ENCODE measurements at regions not wholly inside any gene's neighbourhood (a gene's known extent, or its start where the extent isn't known, plus 50 kb on each side); places are given as distances from the start of the nearest gene placed in this dataset.

GRCh38 chr3:18044971-18045880 lies 302.8 kb upstream of the TBC1D5 start:
- no peaks in the 10 kb centered on the region for H3K27me3 ChIP-seq
- H3K27ac ChIP-seq: no peak overlapping the region
- no peak overlapping the region for H3K4me3 ChIP-seq (replicated peaks in 1 of 3)
- H3K4me1 ChIP-seq: peaks cover 0 to 9% of the 10 kb centered on the region in 2 donors
- no peaks in the 10 kb centered on the region for H3K9me3 ChIP-seq
- intact Hi-C loops (cut with DNase I): no loop called here
- no peaks in the 10 kb centered on the region for H3K36me3 ChIP-seq
- 63 to 76% methylated on average over 2 of the region's 2 CpGs for WGBS, 2 donors
- DNase-seq: no peak
- TF ChIP-seq CTCF (IDR thresholded peaks at IDR 0.05): no peak
- no peak for TF ChIP-seq POLR2A (IDR thresholded peaks at IDR 0.05)

DNA sequence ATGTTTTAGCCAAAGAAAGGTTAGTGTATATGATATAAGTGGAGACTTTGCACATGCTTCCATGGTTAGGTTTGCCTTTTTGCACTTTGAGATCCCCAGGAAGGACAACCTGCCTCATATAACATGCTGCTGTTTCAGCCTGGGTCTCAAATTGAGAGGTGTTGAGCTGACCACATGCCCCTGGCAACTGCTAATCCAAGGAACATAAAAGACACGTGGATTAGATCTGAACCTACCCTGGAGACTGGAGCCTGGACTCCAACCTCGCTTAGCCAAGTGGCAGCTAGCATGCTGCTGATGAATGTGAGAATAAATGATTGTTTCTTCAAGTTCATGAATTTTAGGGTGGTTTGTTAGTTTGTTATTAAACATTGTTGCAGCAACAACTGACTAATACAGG lies 301.8 kb upstream of the TBC1D5 start:
- WGBS, 2 donors: 59 to 62% methylated on average over 2 of the region's 2 CpGs
- Histone ChIP-seq H3K9me3 (no peaks in the 10 kb centered on the region), H3K4me3 (replicated peaks in 1 of 3) (no peak overlapping the region), H3K27me3 (no peaks in the 10 kb centered on the region), H3K36me3 (no peaks in the 10 kb centered on the region), H3K27ac (no peak overlapping the region), H3K4me1 (peaks cover 0 to 7% of the 10 kb centered on the region in 2 donors)
- TF ChIP-seq POLR2A (IDR thresholded peaks at IDR 0.05) (no peak), CTCF (IDR thresholded peaks at IDR 0.05) (no peak)
- intact Hi-C loops (cut with DNase I): no loop called here
- DNase-seq: no peak

GRCh38 chr3:18036450-18036815 lies 294.0 kb upstream of the TBC1D5 start:
- H3K4me3 ChIP-seq (replicated peaks in 1 of 3): no peak overlapping the region
- no peaks in the 10 kb centered on the region for H3K4me1 ChIP-seq
- intact Hi-C loops (cut with DNase I): no loop called here
- 50 to 71% methylated on average over 1 of the region's 1 CpG for WGBS, 2 donors
- DNase-seq: no peak
- H3K27ac ChIP-seq: no peak overlapping the region
- TF ChIP-seq POLR2A (IDR thresholded peaks at IDR 0.05) (no peak), CTCF (IDR thresholded peaks at IDR 0.05) (no peak)
- no peaks in the 10 kb centered on the region for H3K36me3 ChIP-seq
- H3K27me3 ChIP-seq: no peaks in the 10 kb centered on the region
- no peaks in the 10 kb centered on the region for H3K9me3 ChIP-seq

DNA sequence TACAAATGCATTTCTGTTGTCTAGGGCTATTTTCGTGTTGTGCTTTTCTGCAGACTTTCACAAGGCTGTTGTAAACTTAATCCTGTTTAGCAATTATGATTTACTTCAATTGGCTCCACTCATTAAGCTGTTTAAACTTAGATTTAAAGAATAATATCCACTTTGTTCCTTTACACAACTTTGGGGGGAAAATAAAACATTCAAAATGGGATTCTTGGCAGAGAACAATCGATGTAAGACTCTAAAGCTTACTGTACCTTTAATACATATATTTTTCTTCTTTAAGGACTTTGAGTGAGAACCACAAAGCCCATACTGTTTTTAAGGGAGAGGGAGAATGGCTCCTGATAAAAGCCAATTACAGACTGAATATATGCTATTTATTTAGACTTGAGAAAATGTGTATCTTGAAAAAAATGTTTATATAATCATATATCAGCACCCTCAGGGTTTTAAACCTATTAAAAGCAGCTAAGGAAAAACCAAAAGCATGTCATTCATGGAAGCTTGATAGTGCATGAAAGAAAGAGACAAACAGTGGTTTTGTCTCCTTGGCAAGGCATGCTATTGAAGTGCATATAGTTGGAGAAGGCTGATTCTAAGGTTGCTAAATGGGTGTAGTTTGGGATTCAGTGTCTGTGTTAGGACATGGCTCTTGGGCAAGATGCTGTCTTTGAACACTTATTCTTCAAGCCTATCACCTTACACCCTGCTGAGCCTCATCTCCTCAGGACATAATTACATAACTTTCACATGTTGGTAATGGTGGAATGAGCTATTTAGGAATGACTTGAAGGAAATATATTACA lies 293.4 kb upstream of the TBC1D5 start:
- no peak for DNase-seq
- intact Hi-C loops (cut with DNase I): no loop called here

More for the DNA sequence above, 293.4 kb upstream of the TBC1D5 start:
- Histone ChIP-seq H3K9me3 (no peaks in the 10 kb centered on the region), H3K27me3 (no peaks in the 10 kb centered on the region), H3K4me1 (no peaks in the 10 kb centered on the region), H3K4me3 (replicated peaks in 1 of 3) (no peak overlapping the region), H3K36me3 (no peaks in the 10 kb centered on the region), H3K27ac (no peak overlapping the region)
- WGBS, 2 donors: 77 to 84% methylated on average over 2 of the region's 2 CpGs
- no peak for TF ChIP-seq CTCF (IDR thresholded peaks at IDR 0.05)
- TF ChIP-seq POLR2A (IDR thresholded peaks at IDR 0.05): no peak
